GM18505 (cell line): ENCODE measurements at regions not wholly inside any gene's neighbourhood (a gene's known extent, or its start where the extent isn't known, plus 50 kb on each side); places are given as distances from the start of the nearest gene placed in this dataset.

Experiments used
- ATAC-seq: cut with Tn5 transposase; IDR thresholded peaks from one replicate; pipeline ENCODE4 v1.9.1; 2021; ENCODE audit not compliant: unreplicated experiment
- POLR2A ChIP-seq: IDR thresholded peaks from 4 replicates; pipeline ENCODE4 v1.6.1; 2011; ENCODE audit warnings: borderline replicate concordance; ENCODE audit not compliant: insufficient read depth, insufficient read length; ENCODE audit errors: extremely low read depth

DNA sequence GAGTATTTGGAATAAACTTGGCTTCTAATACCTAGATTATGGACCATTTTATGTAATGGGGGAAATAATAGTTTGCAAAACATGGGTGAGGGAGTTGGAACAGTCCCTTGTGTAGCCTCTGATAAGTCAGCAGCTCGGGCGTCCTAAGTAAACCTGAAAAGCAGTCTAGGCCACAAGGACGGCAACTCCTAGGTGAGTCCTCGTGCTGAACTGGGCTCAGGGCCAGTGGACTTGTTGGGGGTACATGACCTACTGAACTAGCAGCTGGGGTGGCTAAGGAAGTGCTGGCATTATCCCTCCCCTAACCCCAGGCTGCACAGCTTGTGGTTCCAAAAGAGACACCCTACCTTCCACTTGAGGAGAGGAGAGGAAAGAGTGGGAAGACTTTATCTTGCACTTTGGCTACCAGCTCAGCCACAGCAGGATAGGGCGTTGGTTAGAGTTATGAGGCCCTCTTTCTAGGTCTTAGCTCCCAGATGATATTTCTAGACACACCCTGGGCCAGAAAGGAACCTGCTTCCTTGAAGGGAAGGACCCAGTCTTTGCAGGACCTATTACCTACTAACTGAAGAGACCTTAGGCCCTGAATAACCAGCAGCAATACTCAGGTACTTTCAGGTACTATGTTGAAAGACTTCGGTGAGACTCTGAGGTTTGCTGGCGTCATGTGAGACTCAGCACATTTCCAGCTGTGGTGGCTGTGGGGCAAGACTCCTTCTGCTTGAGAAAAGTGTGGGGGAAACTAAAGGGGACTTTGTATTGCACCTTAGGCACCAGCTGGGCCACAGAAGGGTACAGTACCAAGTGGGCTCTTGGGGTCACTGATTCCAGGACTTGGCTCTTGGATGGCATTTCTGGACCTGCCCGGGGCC is 71.0 kb downstream of the AQP4 start:
- ATAC-seq: no peak
- no peak for TF ChIP-seq POLR2A

DNA sequence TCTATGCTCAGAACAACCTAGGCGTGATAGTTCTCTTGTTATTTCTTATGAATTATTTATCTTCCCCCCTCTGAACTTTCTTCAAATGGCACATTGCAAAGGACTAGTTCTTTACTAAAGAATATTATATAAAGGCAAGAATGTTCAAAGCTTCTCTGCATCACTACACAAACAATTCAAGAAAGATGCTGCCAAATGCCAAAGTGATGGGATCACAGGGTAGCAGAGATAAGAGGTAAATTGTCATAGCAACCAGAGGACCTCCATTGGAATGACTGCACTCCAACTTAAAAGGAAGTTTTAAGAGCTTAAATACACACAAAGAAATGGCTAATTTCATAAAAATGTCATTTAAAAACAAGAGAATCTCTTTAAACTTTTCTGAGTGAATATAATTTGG is 72.8 kb downstream of the AQP4 start:
- TF ChIP-seq POLR2A: no peak
- ATAC-seq: no peak

DNA sequence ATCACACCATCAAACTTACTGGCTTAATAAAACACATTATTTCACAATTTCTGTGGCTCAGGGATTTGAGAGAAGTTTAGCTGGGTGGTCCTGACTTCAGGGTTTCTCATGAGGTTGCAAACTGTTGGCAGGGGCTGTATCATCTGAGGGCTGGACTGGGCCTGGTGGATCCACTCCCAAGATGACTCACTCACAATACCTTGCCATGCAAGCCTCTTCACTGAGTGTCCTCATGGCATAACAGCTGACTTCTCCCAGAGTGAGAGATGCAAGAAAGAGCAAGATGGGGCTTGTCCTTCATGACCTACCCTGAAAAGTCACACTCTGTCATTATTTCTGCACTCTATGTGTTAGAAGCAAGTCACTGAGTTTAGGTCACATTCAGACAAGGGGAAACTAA is 73.8 kb downstream of the AQP4 start:
- no peak for ATAC-seq
- TF ChIP-seq POLR2A: no peak

DNA sequence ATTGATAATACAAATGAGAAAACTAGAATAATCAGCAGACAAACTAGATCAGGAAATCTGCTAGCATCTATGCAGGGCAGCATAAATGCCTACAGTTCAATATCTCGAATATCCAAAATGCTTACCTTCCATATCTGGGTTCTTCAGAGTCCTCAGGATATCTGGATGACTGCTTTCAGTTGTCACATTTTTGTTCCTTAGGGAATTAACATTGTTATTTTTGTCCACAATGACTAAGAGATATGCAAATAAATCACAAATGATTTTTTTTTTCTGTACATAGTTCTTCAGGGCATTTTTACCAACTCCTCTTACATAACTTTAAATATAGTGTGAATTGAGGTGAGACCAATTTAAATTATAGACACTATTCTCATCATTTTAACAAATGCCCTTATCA is 80.9 kb downstream of the AQP4 start:
- TF ChIP-seq POLR2A: no peak
- no peak for ATAC-seq

DNA sequence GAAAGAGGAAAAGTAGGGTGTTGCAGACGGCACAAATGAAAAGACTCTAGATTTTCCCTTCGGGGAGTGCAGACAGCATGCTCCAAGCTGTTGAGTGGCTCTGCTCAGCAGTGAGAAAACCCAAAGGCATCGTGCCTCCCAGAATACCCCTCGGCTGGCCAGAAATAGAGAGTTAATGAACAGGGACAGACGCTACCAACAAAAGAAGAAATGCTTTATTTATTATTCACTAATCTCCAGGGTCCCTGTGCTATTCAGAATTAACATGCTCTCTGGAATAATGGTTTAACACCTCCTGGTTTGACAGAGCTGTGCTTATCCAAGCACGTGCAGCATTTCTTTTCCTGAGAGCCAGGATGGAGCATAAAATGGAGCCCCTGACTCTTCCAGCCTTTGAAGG is 82.3 kb downstream of the AQP4 start:
- no peak for ATAC-seq
- no peak for TF ChIP-seq POLR2A

DNA sequence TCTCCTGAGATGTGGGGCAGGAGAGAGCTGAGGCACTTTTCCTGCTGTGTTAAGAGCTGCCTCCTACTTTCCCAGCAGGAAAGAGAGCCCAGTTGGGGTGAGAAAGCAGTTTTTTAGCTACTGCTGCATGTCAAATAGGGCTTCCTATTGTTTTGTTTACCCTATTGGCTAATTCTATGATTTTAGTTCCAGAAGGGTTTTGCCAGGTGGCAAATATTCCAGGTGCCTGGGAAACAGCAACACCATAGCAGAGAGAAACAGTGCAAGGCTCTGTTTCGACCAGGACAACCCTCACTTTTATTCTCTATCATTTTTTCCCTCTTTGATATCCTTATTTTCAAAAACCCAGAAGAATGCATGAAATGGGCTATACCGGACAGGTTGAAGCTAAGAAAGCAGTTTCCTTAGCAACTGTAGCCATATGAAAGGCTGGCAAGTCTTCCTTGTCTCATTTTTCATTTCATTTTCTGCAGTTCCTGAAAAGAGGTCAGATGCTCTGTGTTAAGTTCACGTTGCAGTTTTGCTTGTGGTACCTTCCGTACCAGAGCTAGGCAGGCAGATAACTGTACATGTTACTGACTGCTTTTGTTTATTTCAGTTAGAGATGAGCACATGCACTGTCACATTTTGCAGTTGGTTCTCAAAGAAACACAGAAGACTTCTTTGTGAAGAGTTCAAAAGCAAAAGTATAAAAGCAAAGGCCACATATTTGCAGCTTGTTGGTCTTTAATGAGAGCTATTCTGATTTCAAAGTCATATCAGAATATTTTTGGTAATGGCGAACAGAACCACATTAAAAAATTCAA is 84.8 kb downstream of the AQP4 start:
- TF ChIP-seq POLR2A: no peak
- ATAC-seq: no peak

DNA sequence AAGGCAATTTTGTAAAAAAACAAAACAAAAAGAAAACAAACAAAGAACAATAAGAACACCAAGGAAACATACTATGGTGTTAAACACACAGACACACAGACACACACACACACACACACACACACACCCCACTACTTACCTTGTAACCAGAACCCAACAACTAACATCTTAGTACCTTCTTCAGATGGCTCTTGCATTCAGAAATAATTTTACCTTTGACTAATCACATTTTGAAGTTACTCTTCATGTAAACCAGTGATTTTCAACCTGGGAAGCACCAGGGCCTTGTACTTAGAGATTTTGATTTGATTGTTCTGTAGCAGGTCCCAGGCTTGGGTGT is 87.5 kb downstream of the AQP4 start:
- ATAC-seq: no peak
- no peak for TF ChIP-seq POLR2A

DNA sequence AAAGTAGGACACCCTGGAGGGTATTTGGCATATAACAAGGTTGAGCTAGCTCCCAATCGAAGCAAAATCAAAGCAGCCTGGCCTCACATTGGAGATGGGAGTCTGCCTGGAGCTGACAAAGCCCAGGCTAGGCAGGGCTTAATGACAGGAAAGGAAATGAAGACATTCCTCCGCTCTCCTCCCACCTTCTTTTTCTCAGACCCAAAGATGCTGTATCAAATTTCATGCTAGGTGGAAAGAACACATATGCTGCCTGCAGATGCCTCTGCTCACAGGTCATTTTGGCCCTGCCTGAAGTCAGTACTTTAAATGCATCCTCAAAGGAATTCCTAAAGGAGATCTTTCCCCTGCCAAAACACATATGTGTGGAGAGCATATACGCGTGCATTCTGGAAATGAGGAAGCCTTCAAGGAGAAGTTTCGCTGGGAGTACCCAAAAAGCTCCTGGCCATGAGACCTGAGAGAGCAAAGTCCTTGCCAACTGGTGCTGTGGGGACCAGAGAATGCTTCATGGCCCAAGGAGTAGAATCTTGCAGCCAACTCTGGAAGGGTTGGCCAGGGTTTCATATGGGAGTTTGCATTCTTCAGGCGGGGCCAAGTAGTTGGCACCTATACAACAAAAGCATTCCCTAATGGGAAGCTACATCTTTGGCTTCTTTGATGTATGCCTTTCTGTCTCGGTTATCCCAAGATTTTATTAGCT is 88.0 kb downstream of the AQP4 start:
- no peak for ATAC-seq
- TF ChIP-seq POLR2A: no peak

DNA sequence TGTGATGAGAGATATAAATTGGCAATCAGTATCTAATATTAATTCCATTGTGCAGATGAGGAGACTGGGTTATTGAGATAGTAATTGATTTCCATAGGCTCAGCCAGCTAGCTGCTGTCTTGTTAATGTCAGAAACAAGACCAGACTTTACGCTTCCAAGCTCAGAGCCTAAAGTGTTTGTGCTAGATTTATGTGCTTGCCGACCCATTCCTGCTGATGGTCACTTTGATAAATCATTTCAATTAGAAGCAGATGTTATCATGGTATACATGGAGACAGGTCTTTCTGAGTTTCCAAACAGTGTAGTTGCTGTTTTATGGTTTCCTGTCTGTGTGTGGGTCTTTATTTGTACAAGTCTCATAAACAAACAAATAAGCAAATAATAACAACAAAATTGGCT is 92.8 kb downstream of the AQP4 start:
- no peak for TF ChIP-seq POLR2A
- no peak for ATAC-seq

DNA sequence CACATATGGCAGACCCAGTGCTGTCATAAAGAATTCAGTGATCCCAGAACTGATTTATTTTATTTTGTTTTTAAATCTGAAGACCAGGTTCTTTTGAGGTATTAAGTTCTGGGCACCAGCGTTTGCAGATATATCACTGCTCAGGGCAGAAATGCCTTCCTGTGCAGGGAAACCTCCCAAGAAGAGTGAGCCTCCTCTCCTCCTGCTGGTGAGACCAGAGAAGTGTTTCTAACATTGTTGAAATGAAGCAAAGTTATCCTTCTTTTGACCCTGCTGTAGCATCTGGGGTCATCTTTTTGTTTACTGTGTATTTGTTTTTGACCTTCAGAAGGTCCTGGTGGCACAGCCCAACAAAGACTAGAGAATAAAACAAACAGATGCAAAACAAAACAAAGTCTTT is 94.0 kb downstream of the AQP4 start:
- no peak for TF ChIP-seq POLR2A
- peak; percentile 55 for ATAC-seq

DNA sequence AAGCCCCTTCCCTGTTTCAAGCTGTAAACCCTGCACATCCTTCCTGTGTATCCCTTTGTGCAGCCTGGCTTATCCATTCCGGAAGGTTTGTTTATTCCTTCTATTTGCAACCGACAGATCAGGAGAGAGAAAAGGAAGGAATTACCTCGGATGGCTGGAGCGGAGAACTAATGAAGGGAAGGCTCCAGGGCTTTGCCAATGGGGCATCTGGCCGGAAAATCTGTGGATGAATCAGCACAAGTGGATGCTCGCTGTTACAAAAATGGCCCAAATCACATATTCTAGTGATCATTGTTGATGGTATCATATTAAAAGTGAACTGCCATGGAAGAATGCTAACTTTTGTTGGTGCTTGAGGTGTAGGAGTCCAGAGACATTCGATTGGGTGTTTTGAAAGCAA is 97.1 kb downstream of the AQP4 start:
- TF ChIP-seq POLR2A: no peak
- no peak for ATAC-seq

DNA sequence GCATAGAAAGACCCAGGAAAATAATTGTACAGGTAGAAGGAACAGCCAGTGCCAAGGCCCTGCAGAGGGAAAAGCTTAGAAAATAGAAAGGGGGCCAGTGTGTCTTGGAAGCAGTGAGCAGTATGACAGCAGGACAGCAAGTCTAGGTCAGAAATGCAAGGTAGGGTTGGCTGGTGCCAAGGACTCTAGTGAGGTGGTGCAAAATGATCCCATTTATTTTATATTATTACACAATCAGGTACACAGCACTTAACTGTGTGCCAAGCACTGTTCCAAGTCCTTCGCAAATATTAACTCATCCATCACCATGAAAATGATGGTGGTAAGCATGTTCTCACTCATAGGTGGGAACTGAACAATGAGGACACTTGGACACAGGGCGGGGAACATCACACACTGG is 100.0 kb downstream of the AQP4 start:
- TF ChIP-seq POLR2A: no peak

DNA sequence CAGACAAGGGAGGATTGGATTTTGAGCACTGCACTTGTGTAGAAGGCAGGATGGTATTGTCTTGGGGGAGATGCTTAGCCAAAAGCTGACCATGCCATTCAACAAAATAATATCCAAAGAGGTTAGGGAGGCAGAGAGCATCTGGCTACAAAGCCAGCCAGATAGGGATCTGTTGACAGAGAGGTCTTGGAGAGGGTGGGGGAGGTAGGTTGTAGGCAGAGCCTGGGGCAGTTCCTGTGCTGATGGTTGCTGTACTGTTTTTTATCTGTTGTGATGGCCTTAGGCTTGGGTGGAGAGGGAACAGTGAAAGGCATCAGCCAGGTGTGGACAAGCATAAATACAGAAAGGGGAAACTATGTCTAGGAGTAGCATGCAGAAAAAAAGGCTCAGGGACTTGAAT is 100.9 kb downstream of the AQP4 start:
- TF ChIP-seq POLR2A: no peak
- no peak for ATAC-seq

More for the DNA sequence above, 100.0 kb downstream of the AQP4 start:
- ATAC-seq: no peak
